CD4-positive, alpha-beta memory T cell (primary cell): ENCODE measurements at regions not wholly inside any gene's neighbourhood (a gene's known extent, or its start where the extent isn't known, plus 50 kb on each side); places are given as distances from the start of the nearest gene placed in this dataset.
A peak's percentile ranks its signal among the peaks of the same experiment; 100 is the strongest.

Experiments
- CTCF ChIA-PET: fragments of 350-600 bp; sonication (Branson Sonifier 250); formaldehyde crosslinking; loops from one replicate; lab custom pipeline; 2021; ENCODE audit warnings: inconsistent platforms; ENCODE audit not compliant: partially characterized antibody; lab: Charles Lee
- POLR2A ChIA-PET: fragments of 350-600 bp; sonication (Branson Sonifier 250); formaldehyde crosslinking; loops from one replicate; lab custom pipeline; 2021; ENCODE audit not compliant: partially characterized antibody; lab: Charles Lee
- DNase-seq, 5 donors: peaks; one replicate each; pipeline versions ENCODE4 v3.0.0 to v3.0.0-alpha.2; 2020 to 2022; ENCODE audit warnings: mixed read lengths in 1 of 5
- H3K27ac ChIP-seq: one replicate; pipeline ENCODE4 v1.7.0; 2013; ENCODE audit warnings: low read depth, low read length
- H3K27me3 ChIP-seq: 2 replicates; pipeline ENCODE4 v1.7.0; 2013; ENCODE audit warnings: mild to moderate bottlenecking, low read length, moderate library complexity; ENCODE audit not compliant: insufficient read depth
- H3K36me3 ChIP-seq: 2 replicates; pipeline ENCODE4 v1.7.0; 2013; ENCODE audit warnings: mild to moderate bottlenecking, low read length, moderate library complexity; ENCODE audit not compliant: insufficient read depth
- H3K4me1 ChIP-seq: 2 replicates; pipeline ENCODE4 v1.7.0; 2013; ENCODE audit warnings: mild to moderate bottlenecking, low read length, moderate library complexity; ENCODE audit not compliant: insufficient read depth
- H3K4me3 ChIP-seq, 2 donors: one replicate each; pipeline ENCODE4 v1.7.0; 2013; ENCODE audit warnings: low read length in 2 of 2, mild to moderate bottlenecking in 1 of 2
- H3K9me3 ChIP-seq, 2 donors: one replicate each; pipeline ENCODE4 v1.7.0; 2013; ENCODE audit warnings: low read length in 2 of 2, control low read depth in 1 of 2; ENCODE audit not compliant: control insufficient read depth in 1 of 2
- H3K27ac Mint-ChIP-seq, 7 donors: one replicate each; pipeline ENCODE4 v1.8.0; 2020 to 2021; ENCODE audit warnings: mixed read lengths in 7 of 7, mild to moderate bottlenecking in 6 of 7, inconsistent platforms in 3 of 7, moderate library complexity in 3 of 7
- H3K27me3 Mint-ChIP-seq, 2 donors: one replicate each; pipeline ENCODE4 v1.8.0; 2020 to 2021; ENCODE audit warnings: mixed read lengths in 2 of 2
- H3K36me3 Mint-ChIP-seq, 2 donors: one replicate each; pipeline ENCODE4 v1.8.0; 2020 to 2021; ENCODE audit warnings: mixed read lengths in 2 of 2, inconsistent platforms in 1 of 2, mild to moderate bottlenecking in 1 of 2
- H3K4me1 Mint-ChIP-seq, 4 donors: one replicate each; pipeline ENCODE4 v1.8.0; 2020 to 2021; ENCODE audit warnings: mixed read lengths in 4 of 4, mild to moderate bottlenecking in 1 of 4
- H3K4me3 Mint-ChIP-seq, 8 donors: one replicate each; pipeline ENCODE4 v1.8.0; 2020 to 2021; ENCODE audit warnings: mixed read lengths in 8 of 8, mild to moderate bottlenecking in 7 of 8, moderate library complexity in 6 of 8, inconsistent platforms in 3 of 8
- H3K9me3 Mint-ChIP-seq, 8 donors: one replicate each; pipeline ENCODE4 v1.8.0; 2020 to 2021; ENCODE audit warnings: mixed read lengths in 8 of 8, mild to moderate bottlenecking in 5 of 8, inconsistent platforms in 3 of 8, moderate library complexity in 1 of 8
- intact Hi-C: fragments of 100-400 bp; cut with micrococcal nuclease; formaldehyde crosslinking; loops from one replicate; pipeline ENCODE4 v1.15.1; 2023

GRCh38 chr9:109974143-109974917 is 194.3 kb downstream of the PALM2AKAP2 start:
- peaks cover 0 to 2% (median 0%) of the 10 kb centered on the region in 8 donors for H3K9me3 Mint-ChIP-seq
- DNase-seq = peak in 1 of 5 donors; percentile 18
- CTCF ChIA-PET = no interaction called here

GRCh38 chr9:109974918-109975276 is 194.9 kb downstream of the PALM2AKAP2 start:
- ChIA-PET CTCF (no interaction called here), POLR2A (no interaction called here)
- Mint-ChIP-seq H3K4me3 (no peak overlapping the region), H3K27ac (peak overlapping the region in 1 of 7 donors; percentile 45), H3K4me1 (peaks cover 10 to 40% (median 25%) of the 10 kb centered on the region in 4 donors), H3K27me3 (no peaks in the 10 kb centered on the region), H3K36me3 (no peaks in the 10 kb centered on the region), H3K9me3 (peaks cover 0 to 2% (median 0%) of the 10 kb centered on the region in 8 donors)
- no peaks in the 10 kb centered on the region for H3K36me3 ChIP-seq
- no peak overlapping the region for H3K27ac ChIP-seq
- no peak for DNase-seq
- no peak overlapping the region for H3K4me3 ChIP-seq
- intact Hi-C loops = no loop called here
- no peaks in the 10 kb centered on the region for H3K9me3 ChIP-seq
- peaks cover 27% of the 10 kb centered on the region for H3K4me1 ChIP-seq
- H3K27me3 ChIP-seq = no peaks in the 10 kb centered on the region

More at GRCh38 chr9:109974143-109974917, 194.3 kb downstream of the PALM2AKAP2 start:
- H3K9me3 ChIP-seq = no peaks in the 10 kb centered on the region
- no peak overlapping the region for H3K27ac ChIP-seq
- H3K4me1 ChIP-seq = peaks cover 33% of the 10 kb centered on the region
- H3K4me1 Mint-ChIP-seq = peaks cover 10 to 46% (median 30%) of the 10 kb centered on the region in 4 donors
- POLR2A ChIA-PET = interaction anchor here (1.1 kb wide), 1 partner anchor 10 kb away, joined by 3 read pairs; no protein-coding TSS in a partner anchor
- H3K36me3 Mint-ChIP-seq = no peaks in the 10 kb centered on the region
- no peaks in the 10 kb centered on the region for H3K36me3 ChIP-seq
- H3K27me3 Mint-ChIP-seq = no peaks in the 10 kb centered on the region
- intact Hi-C loops = no loop called here
- H3K4me3 ChIP-seq = no peak overlapping the region
- H3K27ac Mint-ChIP-seq = peak overlapping the region; percentile 53 to 82 (median 74)
- no peaks in the 10 kb centered on the region for H3K27me3 ChIP-seq
- peak overlapping the region in 6 of 8 donors; percentile 2 to 69 (median 55) for H3K4me3 Mint-ChIP-seq

GRCh38 chr9:109975574-109976295 is 195.7 kb downstream of the PALM2AKAP2 start:
- Histone ChIP-seq H3K27me3 (no peaks in the 10 kb centered on the region), H3K4me1 (peaks cover 26% of the 10 kb centered on the region), H3K27ac (no peak overlapping the region), H3K4me3 (no peak overlapping the region), H3K9me3 (no peaks in the 10 kb centered on the region), H3K36me3 (no peaks in the 10 kb centered on the region)
- DNase-seq = no peak
- Mint-ChIP-seq H3K9me3 (peaks cover 0 to 2% (median 0%) of the 10 kb centered on the region in 8 donors), H3K36me3 (no peaks in the 10 kb centered on the region), H3K27me3 (no peaks in the 10 kb centered on the region), H3K27ac (no peak overlapping the region), H3K4me3 (no peak overlapping the region), H3K4me1 (peaks cover 10 to 34% (median 21%) of the 10 kb centered on the region in 4 donors)
- intact Hi-C loops = no loop called here
- ChIA-PET CTCF (no interaction called here), POLR2A (no interaction called here)

GRCh38 chr9:109976303-109976702 is 196.3 kb downstream of the PALM2AKAP2 start:
- no peak overlapping the region for H3K27ac Mint-ChIP-seq
- H3K9me3 Mint-ChIP-seq = peaks cover 0 to 2% (median 0%) of the 10 kb centered on the region in 8 donors
- DNase-seq = no peak
- ChIA-PET CTCF (no interaction called here), POLR2A (no interaction called here)
- H3K27me3 Mint-ChIP-seq = no peaks in the 10 kb centered on the region
- H3K4me1 ChIP-seq = peaks cover 26% of the 10 kb centered on the region
- H3K36me3 Mint-ChIP-seq = no peaks in the 10 kb centered on the region
- H3K9me3 ChIP-seq = no peaks in the 10 kb centered on the region
- intact Hi-C loops = no loop called here
- no peaks in the 10 kb centered on the region for H3K36me3 ChIP-seq
- H3K4me3 ChIP-seq = no peak overlapping the region
- no peak overlapping the region for H3K4me3 Mint-ChIP-seq
- H3K4me1 Mint-ChIP-seq = peaks cover 10 to 34% (median 21%) of the 10 kb centered on the region in 4 donors
- no peak overlapping the region for H3K27ac ChIP-seq
- no peaks in the 10 kb centered on the region for H3K27me3 ChIP-seq

- peaks cover 0 to 7% (median 2%) of the 10 kb centered on the region in 8 donors for H3K9me3 Mint-ChIP-seq
- DNase-seq = no peak
- POLR2A ChIA-PET = interaction anchor here (1.5 kb wide), 1 partner anchor 9 kb away, joined by 5 read pairs; no protein-coding TSS in a partner anchor
- Histone ChIP-seq H3K4me1 (peaks cover 19% of the 10 kb centered on the region), H3K9me3 (no peaks in the 10 kb centered on the region), H3K4me3 (no peak overlapping the region), H3K27me3 (no peaks in the 10 kb centered on the region), H3K27ac (no peak overlapping the region), H3K36me3 (no peaks in the 10 kb centered on the region)
- H3K4me3 Mint-ChIP-seq = no peak overlapping the region
- H3K36me3 Mint-ChIP-seq = no peaks in the 10 kb centered on the region
- H3K27me3 Mint-ChIP-seq = no peaks in the 10 kb centered on the region
- H3K27ac Mint-ChIP-seq = no peak overlapping the region
- intact Hi-C loops = no loop called here
- peaks cover 9 to 23% (median 14%) of the 10 kb centered on the region in 4 donors for H3K4me1 Mint-ChIP-seq
- CTCF ChIA-PET = no interaction called here
Observed at GRCh38 chr9:109977521-109977920, 197.5 kb downstream of the PALM2AKAP2 start.

- no peaks in the 10 kb centered on the region for H3K27me3 Mint-ChIP-seq
- H3K27me3 ChIP-seq = no peaks in the 10 kb centered on the region
- H3K4me3 Mint-ChIP-seq = no peak overlapping the region
- no peaks in the 10 kb centered on the region for H3K4me1 ChIP-seq
- no peaks in the 10 kb centered on the region for H3K36me3 Mint-ChIP-seq
- no peak overlapping the region for H3K27ac ChIP-seq
- no peaks in the 10 kb centered on the region for H3K9me3 ChIP-seq
- H3K9me3 Mint-ChIP-seq = peaks cover 0 to 7% (median 3%) of the 10 kb centered on the region in 8 donors
- no peaks in the 10 kb centered on the region for H3K4me1 Mint-ChIP-seq
- no peak overlapping the region for H3K4me3 ChIP-seq
- H3K36me3 ChIP-seq = no peaks in the 10 kb centered on the region
- ChIA-PET POLR2A (interaction anchor here (0.9 to 1.2 kb wide), 2 partner anchors 12 to 13 kb away, joined by 3 to 5 read pairs; no protein-coding TSS in a partner anchor), CTCF (interaction anchor here (1.3 kb wide), 1 partner anchor 77 kb away, joined by 4 read pairs; no protein-coding TSS in a partner anchor)
- H3K27ac Mint-ChIP-seq = no peak overlapping the region
- intact Hi-C loops = no loop called here
- DNase-seq = no peak
Observed at GRCh38 chr9:109981091-109981490, 201.1 kb downstream of the PALM2AKAP2 start.

GRCh38 chr9:109986521-109986991 is 206.6 kb downstream of the PALM2AKAP2 start:
- Histone ChIP-seq H3K27me3 (no peaks in the 10 kb centered on the region), H3K36me3 (no peaks in the 10 kb centered on the region), H3K9me3 (no peaks in the 10 kb centered on the region), H3K27ac (no peak overlapping the region), H3K4me3 (no peak overlapping the region), H3K4me1 (no peaks in the 10 kb centered on the region)
- Mint-ChIP-seq H3K27me3 (no peaks in the 10 kb centered on the region), H3K4me1 (no peaks in the 10 kb centered on the region), H3K9me3 (peaks cover 7 to 34% (median 11%) of the 10 kb centered on the region in 8 donors), H3K36me3 (no peaks in the 10 kb centered on the region), H3K27ac (no peak overlapping the region), H3K4me3 (no peak overlapping the region)
- intact Hi-C loops = no loop called here
- DNase-seq = no peak
- CTCF ChIA-PET = no interaction called here
- POLR2A ChIA-PET = no interaction called here
